Hematopoietic multipotent progenitor cell treated with erythropoietin and hydrocortisone succinate and interleukin-3 and kit ligand, for 6 days (in vitro differentiated cells): ENCODE measurements at regions not wholly inside any gene's neighbourhood (a gene's known extent, or its start where the extent isn't known, plus 50 kb on each side); places are given as distances from the start of the nearest gene placed in this dataset.
A peak's percentile ranks its signal among the peaks of the same experiment; 100 is the strongest.
"Not testable (repeated sequence)": the region's sequence is repeated elsewhere in the genome, so short reads cannot be mapped to it uniquely, and the experiment has no call there.

Experiments used
- DNase-seq: peaks from one replicate; pipeline ENCODE4 v3.0.0-alpha.2; 2015

GRCh38 chr1:239098400-239099037 lies 287.8 kb upstream of the CHRM3 start:
- DNase-seq: no peak

DNA sequence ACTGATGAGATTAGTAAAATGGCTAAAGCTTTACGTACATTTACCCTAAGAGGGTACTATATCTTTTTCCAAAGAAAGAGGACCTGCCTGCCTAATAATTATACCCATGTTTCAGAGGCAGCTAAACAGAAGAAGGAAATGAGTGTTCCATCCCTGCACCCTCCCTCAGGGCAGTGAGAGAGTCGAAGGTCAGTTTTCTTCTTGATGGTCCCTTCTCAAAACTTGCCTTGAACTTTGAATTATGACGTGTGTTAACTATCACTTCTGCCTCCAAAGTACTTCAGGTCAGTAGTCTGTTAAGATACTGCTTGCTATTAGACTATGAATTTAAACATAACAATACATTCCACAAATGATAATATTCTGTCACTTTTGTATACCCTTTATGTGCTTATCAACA lies 294.8 kb upstream of the CHRM3 start:
- no peak for DNase-seq

- no peak for DNase-seq
Observed at GRCh38 chr1:239084459-239085080, 301.8 kb upstream of the CHRM3 start.

GRCh38 chr1:239081947-239082346 lies 304.4 kb upstream of the CHRM3 start:
- DNase-seq: not testable (repeated sequence)

- DNase-seq: no peak
Observed at GRCh38 chr1:239067480-239067879, 318.9 kb upstream of the CHRM3 start.

DNA sequence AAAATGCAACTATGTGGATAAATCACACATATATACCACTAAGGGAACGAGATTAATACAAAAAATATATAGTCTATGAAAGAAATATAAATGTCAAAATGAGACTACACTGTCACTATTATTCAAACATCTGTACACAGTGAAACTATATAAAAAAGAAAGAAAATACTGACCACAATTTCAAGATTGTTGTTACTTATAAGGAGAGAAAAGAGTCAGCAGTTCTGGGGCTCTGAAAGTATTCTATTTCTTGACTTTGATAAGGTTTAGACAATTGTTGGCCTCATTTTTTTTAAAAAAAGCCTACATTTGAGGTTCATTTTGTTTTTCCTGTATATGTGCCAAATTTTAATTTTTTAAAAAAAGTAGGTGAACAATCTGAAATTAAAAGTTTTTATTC lies 319.3 kb upstream of the CHRM3 start:
- no peak for DNase-seq

DNA sequence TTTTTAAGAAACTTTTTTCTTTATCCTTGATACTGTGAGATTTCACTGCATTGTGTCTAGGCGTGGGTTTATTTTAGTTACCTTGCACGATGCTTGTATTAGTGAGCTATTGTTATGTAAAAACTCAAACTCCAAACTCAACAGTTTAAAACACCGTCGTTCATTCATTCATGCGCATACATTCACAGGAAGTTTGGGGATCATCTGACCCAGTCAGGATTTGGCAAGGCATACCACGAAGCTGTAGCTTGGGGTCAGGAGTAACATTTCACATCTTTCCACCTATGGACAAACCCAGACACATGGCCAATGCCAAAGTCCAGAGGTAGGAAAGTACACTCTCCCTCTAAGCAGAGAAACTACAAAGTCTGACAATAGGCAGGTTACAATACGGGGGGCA lies 324.6 kb upstream of the CHRM3 start:
- DNase-seq: no peak

DNA sequence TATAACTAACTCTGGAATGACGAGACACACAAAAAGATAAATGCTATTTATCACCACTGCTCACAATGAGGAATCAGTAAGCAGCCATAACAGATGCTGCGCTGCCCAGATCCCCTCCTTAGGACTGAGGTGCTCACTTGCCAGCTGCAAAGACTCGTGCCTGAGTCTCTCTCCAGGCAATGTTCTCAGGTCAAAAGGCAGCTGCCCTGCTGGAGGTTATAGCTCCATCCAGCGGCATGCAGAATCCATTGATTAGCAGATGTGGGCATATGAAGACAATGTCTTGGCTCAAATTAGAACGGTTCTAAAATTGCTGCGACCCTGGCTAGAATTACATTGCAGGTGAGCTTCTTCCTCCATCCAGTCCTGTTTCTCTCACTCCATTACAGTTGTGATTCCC lies 328.2 kb upstream of the CHRM3 start:
- DNase-seq: no peak

DNA sequence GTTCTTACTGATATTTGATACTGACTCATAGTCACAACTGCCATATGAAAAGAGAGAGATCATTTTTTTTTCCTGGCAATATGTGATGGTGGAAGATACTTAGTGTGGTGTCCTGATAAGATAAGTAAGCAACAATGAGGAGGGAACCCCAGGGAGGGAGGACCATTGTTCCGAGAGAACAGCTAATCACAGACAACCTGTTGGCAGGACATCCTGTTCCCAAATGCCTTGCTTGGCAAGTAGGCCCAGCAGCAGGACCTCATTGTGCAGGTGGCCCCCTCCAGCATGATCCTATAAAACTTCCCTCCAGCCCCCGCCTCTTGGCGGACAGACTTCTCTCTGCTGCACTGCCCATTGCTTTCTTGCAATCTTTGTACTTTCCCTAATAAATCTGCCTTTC lies 329.4 kb upstream of the CHRM3 start:
- DNase-seq: no peak

DNA sequence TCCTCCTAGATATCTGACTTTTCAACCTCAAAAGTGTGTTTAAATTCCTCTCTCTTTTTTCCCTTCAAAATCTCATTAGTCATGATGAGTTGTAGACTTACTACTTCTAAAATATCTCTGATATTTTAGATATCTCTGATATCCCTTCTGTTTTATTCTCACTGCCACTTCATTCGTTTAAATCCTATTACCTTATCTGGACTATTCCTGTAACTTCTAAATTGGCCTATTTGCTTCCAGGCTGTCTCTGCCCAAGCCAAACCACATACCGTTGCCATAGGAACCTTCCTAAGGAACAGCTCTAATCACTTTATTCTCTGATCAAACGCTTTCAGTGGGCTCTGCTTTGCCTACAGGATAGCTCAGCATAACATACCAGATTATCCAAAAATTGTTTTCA lies 333.1 kb upstream of the CHRM3 start:
- DNase-seq: no peak

- no peak for DNase-seq
Observed at GRCh38 chr1:239049571-239049970, 336.8 kb upstream of the CHRM3 start.

DNA sequence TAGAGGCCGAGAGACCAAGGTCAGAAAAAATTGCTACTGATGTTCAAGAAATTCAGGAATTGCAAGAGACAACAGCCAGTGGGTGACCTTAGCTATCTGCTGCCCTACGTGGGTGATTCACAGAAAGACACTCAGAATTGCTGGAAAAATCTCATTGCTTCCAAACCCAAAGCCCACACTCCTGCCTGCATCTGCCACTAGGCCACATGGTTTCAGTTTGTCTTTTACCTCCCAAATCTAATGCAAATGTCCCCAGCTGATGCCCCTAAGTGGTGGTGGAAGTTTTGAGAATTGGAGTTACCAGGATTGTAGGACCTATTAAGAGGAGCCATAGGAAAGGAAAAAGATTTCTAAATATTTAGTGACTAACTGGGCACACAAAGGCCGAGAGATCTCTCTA lies 341.5 kb upstream of the CHRM3 start:
- DNase-seq: no peak

DNA sequence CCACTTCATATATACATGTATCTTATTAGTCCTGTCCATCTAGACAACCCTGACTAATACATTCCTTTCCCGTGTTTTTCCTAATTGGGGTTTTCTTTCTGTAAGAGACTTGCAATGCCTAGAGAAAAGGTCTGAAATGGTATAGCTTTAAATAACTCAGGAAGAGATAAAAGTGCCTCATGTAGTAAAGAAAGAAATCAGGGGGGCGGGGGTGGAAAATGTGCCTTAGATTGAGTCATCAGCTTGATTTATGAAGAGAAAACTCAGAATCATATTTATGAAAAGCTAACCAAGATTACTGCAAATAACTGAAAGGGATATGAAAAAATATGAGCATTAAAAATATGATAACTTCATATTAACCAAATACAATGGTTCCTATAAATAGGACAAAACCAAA lies 345.8 kb upstream of the CHRM3 start:
- DNase-seq: no peak

DNA sequence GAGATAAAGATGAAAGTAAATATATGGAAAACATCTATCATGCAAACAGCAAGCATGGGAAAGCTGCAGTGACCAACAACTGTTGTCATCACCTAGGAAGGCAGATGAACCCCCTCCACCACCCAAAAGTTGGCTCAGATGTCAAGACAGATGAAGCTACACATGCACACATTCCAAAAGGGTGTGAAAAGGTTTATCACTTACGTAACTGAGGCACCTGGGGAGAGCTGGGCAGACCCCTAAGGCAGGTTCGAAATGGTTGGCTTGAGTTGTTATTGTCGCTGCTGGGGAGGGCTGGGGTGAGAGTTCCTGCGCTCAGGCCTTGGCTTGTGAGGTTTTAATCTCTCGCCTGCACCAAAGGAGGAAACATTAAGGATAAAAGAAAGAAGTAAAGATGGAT lies 355.1 kb upstream of the CHRM3 start:
- no peak for DNase-seq

DNA sequence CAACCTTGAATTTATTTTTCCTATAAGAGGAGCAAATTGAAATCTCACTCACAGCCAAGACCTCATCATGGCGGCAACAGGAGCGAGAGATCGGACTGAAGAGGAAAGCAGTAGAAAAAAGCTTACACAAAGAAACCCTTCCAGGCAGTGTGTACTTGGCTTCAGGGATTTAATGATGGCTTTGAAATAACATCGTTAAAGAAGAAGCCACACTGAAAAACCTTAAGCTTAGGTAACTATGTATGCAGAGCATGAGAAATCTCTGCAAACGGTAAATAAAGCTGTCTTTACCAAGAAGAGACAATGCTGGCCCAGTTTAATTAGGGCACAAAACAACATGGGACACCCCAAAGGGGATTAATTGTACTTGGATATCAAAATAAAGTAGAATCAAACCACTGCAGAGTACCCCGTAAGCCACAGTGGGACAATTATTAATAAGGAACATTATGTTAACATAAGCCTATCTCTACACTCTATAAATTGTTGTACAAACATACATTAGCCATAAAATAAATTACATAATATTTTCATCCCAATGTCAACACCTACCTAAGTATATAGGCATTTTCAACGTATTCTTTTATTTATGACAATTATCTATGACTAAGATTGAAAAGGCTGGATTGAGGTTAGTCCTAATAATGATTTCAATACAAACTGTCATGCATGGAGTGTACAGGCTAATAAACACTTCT lies 360.2 kb upstream of the CHRM3 start:
- DNase-seq: no peak

GRCh38 chr1:239025223-239025622 lies 361.1 kb upstream of the CHRM3 start:
- DNase-seq: peak; percentile 3

- DNase-seq: no peak
Observed at GRCh38 chr1:239023732-239024360, 362.5 kb upstream of the CHRM3 start.

DNA sequence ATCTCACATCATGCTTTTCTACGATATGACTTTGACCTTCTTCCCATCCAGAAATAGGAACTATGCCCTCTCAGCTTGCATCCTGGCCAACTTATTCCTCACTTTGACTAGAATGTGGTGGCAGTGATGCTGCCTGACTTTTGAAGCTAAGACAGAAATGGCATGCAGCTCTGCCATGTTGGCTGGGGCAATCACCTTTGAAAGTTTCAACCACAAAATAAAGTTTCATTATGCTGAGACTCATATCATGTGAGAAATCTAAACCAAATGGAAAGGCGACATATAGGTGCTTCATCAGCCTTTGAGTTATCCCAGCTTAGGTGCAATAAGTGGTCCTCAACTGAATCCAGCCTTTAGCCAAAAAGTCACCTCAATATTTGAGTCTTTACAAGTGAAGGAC lies 370.0 kb upstream of the CHRM3 start:
- DNase-seq: no peak

- no peak for DNase-seq
Observed at GRCh38 chr1:239011382-239011781, 375.0 kb upstream of the CHRM3 start.

DNA sequence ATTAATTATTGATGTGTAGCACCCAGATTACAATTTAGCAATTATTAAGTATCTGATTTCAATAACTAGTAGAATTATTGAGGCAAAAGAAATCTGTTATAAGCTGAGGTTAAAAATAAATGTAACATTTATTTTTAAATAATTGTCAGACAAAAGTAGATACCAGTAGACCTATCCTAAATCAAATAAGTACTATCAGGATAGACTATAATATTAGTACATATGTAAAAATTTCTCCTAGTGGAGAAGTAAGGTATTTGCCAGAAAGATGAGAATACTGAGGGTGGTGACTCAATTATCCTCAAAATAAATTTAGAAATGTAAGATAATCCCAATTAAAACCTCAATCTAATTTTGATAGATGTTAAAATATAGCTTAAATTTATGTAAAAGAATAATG lies 377.8 kb upstream of the CHRM3 start:
- no peak for DNase-seq

DNA sequence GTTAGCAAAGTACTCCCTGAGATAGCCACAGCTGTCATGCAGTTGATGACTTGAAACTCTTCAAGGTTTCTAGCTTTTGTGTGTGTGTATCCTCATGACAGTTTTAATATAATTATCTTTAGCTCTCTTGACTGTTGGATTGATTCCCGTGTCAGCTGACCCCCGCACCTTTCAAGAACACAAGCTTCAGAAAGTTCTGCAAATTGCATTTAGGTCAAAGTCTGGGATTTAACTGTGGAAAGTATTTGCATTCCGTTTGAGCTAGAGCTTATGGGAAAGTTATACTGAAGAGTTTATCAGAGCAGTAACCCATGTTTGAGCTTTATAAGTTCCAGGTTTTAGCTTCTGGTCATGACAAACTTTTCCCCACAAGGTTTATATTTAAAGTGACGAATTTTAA lies 380.1 kb upstream of the CHRM3 start:
- no peak for DNase-seq

DNA sequence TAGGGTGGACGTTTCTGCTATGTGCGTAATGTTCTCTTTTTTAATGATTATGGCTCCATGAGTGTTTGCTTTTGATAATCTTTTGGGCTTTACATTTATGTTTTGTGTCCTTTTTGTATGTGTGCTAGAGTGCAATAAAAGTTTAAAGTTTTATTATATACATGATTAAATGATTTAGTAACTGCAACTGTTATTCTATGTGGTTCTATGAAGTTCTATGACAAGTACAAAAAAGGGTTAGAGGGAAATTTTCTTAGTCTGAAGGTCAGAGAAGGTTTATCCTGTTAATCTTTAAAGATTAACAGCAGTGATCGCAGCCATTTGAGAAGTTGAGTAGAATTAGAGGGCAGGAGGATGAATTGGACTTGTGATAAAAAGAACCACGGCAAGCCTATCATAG lies 386.4 kb upstream of the CHRM3 start:
- DNase-seq: no peak

DNA sequence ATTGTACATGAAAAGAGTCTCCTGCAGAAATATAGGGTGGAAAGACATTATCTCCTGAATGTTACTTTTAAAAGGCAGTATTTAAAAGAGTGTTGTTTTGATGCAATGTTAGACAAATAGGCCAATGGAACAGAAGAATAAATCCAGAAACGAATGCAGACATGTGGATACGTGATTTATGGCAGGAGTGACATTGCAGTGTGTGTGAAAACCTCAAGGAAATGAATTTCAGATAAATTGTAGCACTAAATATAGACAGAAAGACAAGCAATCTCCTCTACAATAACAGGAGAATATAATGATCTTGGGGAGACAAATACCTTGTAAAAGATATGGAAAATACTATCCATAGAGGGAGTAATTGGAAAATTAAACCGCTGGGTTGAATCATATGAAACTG lies 387.8 kb upstream of the CHRM3 start:
- no peak for DNase-seq
